Midbrain (tissue), 1 donor: ENCODE measurements at regions not wholly inside any gene's neighbourhood (a gene's known extent, or its start where the extent isn't known, plus 50 kb on each side); places are given as distances from the start of the nearest gene placed in this dataset.

Source experiments
- DNase-seq: peaks from one replicate; lab custom pipeline; 2025; lab: John Stamatoyannopoulos, UW

- no peak for DNase-seq
Measured at GRCh38 chr2:134203175-134203574, 50.7 kb upstream of the MGAT5 start.
